ELR (cell line): ENCODE measurements at regions not wholly inside any gene's neighbourhood (a gene's known extent, or its start where the extent isn't known, plus 50 kb on each side); places are given as distances from the start of the nearest gene placed in this dataset.
"Not testable (repeated sequence)": the region's sequence is repeated elsewhere in the genome, so short reads cannot be mapped to it uniquely, and the experiment has no call there.

Experiments
- DNase-seq: peaks from one replicate; pipeline ENCODE4 v3.0.0-alpha.2; 2015; ENCODE audit warnings: low read depth

GRCh38 chr1:29936031-29936544 is 699.8 kb downstream of the PTPRU start:
- no peak for DNase-seq

- DNase-seq, result no peak
These were observed 698.0 kb downstream of the PTPRU start for GRCh38 chr1:29934255-29934772.

GRCh38 chr1:29933067-29933466 is 696.7 kb downstream of the PTPRU start:
- DNase-seq, result peak; percentile 3

- DNase-seq, result no peak
These were observed 696.3 kb downstream of the PTPRU start for GRCh38 chr1:29932626-29933025.

GRCh38 chr1:29931477-29932175 is 695.3 kb downstream of the PTPRU start:
- no peak for DNase-seq

- DNase-seq, result no peak
These were observed 688.7 kb downstream of the PTPRU start for GRCh38 chr1:29925058-29925457.

- no peak for DNase-seq
These were observed 687.7 kb downstream of the PTPRU start for GRCh38 chr1:29924017-29924431.

- DNase-seq, result no peak
These were observed 685.4 kb downstream of the PTPRU start for GRCh38 chr1:29921741-29922140.

- DNase-seq, result no peak
These were observed 684.5 kb downstream of the PTPRU start for GRCh38 chr1:29920784-29921183.

- DNase-seq, result no peak
These were observed 684.0 kb downstream of the PTPRU start for GRCh38 chr1:29920316-29920715.

- DNase-seq, result not testable (repeated sequence)
These were observed 682.7 kb downstream of the PTPRU start for GRCh38 chr1:29919041-29919440.

- no peak for DNase-seq
These were observed 680.5 kb downstream of the PTPRU start for GRCh38 chr1:29916656-29917369.

GRCh38 chr1:29914936-29915335 is 678.6 kb downstream of the PTPRU start:
- DNase-seq, result no peak

GRCh38 chr1:29912425-29912824 is 676.1 kb downstream of the PTPRU start:
- DNase-seq, result peak; percentile 42

GRCh38 chr1:29909962-29910361 is 673.6 kb downstream of the PTPRU start:
- no peak for DNase-seq

- no peak for DNase-seq
These were observed 671.3 kb downstream of the PTPRU start for GRCh38 chr1:29907596-29907995.

- no peak for DNase-seq
These were observed 670.6 kb downstream of the PTPRU start for GRCh38 chr1:29906927-29907326.

GRCh38 chr1:29903548-29904166 is 667.3 kb downstream of the PTPRU start:
- no peak for DNase-seq

GRCh38 chr1:29901624-29902325 is 665.5 kb downstream of the PTPRU start:
- no peak for DNase-seq

GRCh38 chr1:29900712-29901111 is 664.4 kb downstream of the PTPRU start:
- DNase-seq, result no peak

GRCh38 chr1:29900104-29900679 is 663.9 kb downstream of the PTPRU start:
- no peak for DNase-seq
